CD4-positive, alpha-beta T cell (primary cell): ENCODE measurements at regions not wholly inside any gene's neighbourhood (a gene's known extent, or its start where the extent isn't known, plus 50 kb on each side); places are given as distances from the start of the nearest gene placed in this dataset.

Experiments
- ATAC-seq: fragments of 200-7000 bp; cut with Tn5 transposase; one replicate; pipeline ENCODE4 v1.10.0; 2022; ENCODE audit warnings: mild to moderate bottlenecking; ENCODE audit not compliant: poor library complexity
- CTCF ChIA-PET: fragments of 350-600 bp; sonication (Branson Sonifier 250); formaldehyde crosslinking; loops from one replicate; lab custom pipeline; 2021; ENCODE audit warnings: antibody characterized with exemption, inconsistent platforms; lab: Charles Lee
- POLR2A ChIA-PET: fragments of 350-600 bp; sonication (Branson Sonifier 250); formaldehyde crosslinking; loops from one replicate; lab custom pipeline; 2021; ENCODE audit warnings: antibody characterized with exemption, inconsistent platforms; lab: Charles Lee
- DNase-seq, 14 experiments: peaks; one replicate each; pipeline ENCODE4 v3.0.0-alpha.2; 2013 to 2020; ENCODE audit warnings: mixed read lengths in 2 of 14
- H3K27ac ChIP-seq, 2 donors: one replicate each; pipeline versions ENCODE4 v1.5.1 to v1.7.0; 2013; ENCODE audit warnings: low read length in 2 of 2, low read depth in 1 of 2, mild to moderate bottlenecking in 1 of 2
- H3K27me3 ChIP-seq, 2 experiments: 1 replicate in 1 of 2; 2 replicates in 1 of 2; pipeline versions ENCODE4 v1.6.1 to v1.7.0; 2013; ENCODE audit warnings: low read length in 2 of 2, control low read depth in 1 of 2, mild to moderate bottlenecking in 1 of 2, moderate library complexity in 1 of 2; ENCODE audit not compliant: insufficient read depth in 2 of 2, control insufficient read depth in 1 of 2
- H3K36me3 ChIP-seq: one replicate; pipeline ENCODE4 v1.6.1; 2013; ENCODE audit warnings: low read length, control low read depth; ENCODE audit not compliant: insufficient read depth
- H3K4me1 ChIP-seq: one replicate; pipeline ENCODE4 v1.6.1; 2013; ENCODE audit warnings: low read length, control low read depth; ENCODE audit not compliant: insufficient read depth
- H3K4me3 ChIP-seq: one replicate; pipeline ENCODE4 v1.5.1; 2013; ENCODE audit warnings: mild to moderate bottlenecking, low read length, moderate library complexity
- H3K9me3 ChIP-seq, 2 experiments: 1 replicate in 1 of 2; 2 replicates in 1 of 2; pipeline versions ENCODE4 v1.6.1 to v1.7.0; 2013; ENCODE audit warnings: low read length in 2 of 2, mild to moderate bottlenecking in 2 of 2, control low read depth in 1 of 2, moderate library complexity in 1 of 2; ENCODE audit not compliant: control insufficient read depth in 1 of 2, insufficient read depth in 1 of 2
- H3K27ac Mint-ChIP-seq: one replicate; pipeline ENCODE4 v1.8.0; 2020; ENCODE audit warnings: mixed read lengths
- H3K27me3 Mint-ChIP-seq: one replicate; pipeline ENCODE4 v1.8.0; 2021; ENCODE audit warnings: mixed read lengths
- H3K36me3 Mint-ChIP-seq: one replicate; pipeline ENCODE4 v1.8.0; 2021; ENCODE audit warnings: low read depth, mixed read lengths
- H3K4me1 Mint-ChIP-seq: one replicate; pipeline ENCODE4 v1.8.0; 2021; ENCODE audit warnings: low read depth, mixed read lengths
- H3K4me3 Mint-ChIP-seq: one replicate; pipeline ENCODE4 v1.8.0; 2020; ENCODE audit warnings: mild to moderate bottlenecking, mixed read lengths
- H3K9me3 Mint-ChIP-seq: one replicate; pipeline ENCODE4 v1.8.0; 2020; ENCODE audit warnings: mixed read lengths
- CTCF ChIP-seq: fragments of 200-600 bp; IDR thresholded peaks from one replicate; pipeline ENCODE4 v1.8.0; 2022; ENCODE audit warnings: antibody characterized with exemption, mild to moderate bottlenecking
- intact Hi-C, 2 experiments: fragments of 100-400 bp; cut with DNase I in 1 of 2; cut with micrococcal nuclease in 1 of 2; formaldehyde crosslinking; loops; one replicate each; pipeline versions ENCODE4 v1.15.1 to v1.9.0; 2023 to 2025; cut with DNase I, micrococcal nuclease

GRCh38 chr2:163353551-163353950 is 382.3 kb downstream of the FIGN start:
- Histone ChIP-seq H3K4me3 (no peak overlapping the region), H3K36me3 (no peaks in the 10 kb centered on the region), H3K27ac (no peak overlapping the region), H3K9me3 (peaks cover 0 to under 1% of the 10 kb centered on the region in 2 experiments), H3K27me3 (no peaks in the 10 kb centered on the region), H3K4me1 (no peaks in the 10 kb centered on the region)
- no peak overlapping the region for H3K27ac Mint-ChIP-seq
- no peaks in the 10 kb centered on the region for H3K9me3 Mint-ChIP-seq
- H3K36me3 Mint-ChIP-seq, result no peaks in the 10 kb centered on the region
- no peak for DNase-seq
- no peaks in the 10 kb centered on the region for H3K4me1 Mint-ChIP-seq
- H3K27me3 Mint-ChIP-seq, result peaks cover 4% of the 10 kb centered on the region
- ChIA-PET CTCF (no interaction called here), POLR2A (no interaction called here)
- no peak overlapping the region for H3K4me3 Mint-ChIP-seq
- intact Hi-C loops, result no loop called here
- no peak for TF ChIP-seq CTCF
- no peak for ATAC-seq

GRCh38 chr2:163351966-163352365 is 383.8 kb downstream of the FIGN start:
- Mint-ChIP-seq H3K27ac (no peak overlapping the region), H3K4me3 (no peak overlapping the region), H3K27me3 (peaks cover 4% of the 10 kb centered on the region), H3K4me1 (no peaks in the 10 kb centered on the region), H3K36me3 (no peaks in the 10 kb centered on the region), H3K9me3 (no peaks in the 10 kb centered on the region)
- TF ChIP-seq CTCF, result no peak
- Histone ChIP-seq H3K27me3 (no peaks in the 10 kb centered on the region), H3K9me3 (peaks cover 0 to 8% of the 10 kb centered on the region in 2 experiments), H3K27ac (no peak overlapping the region), H3K4me3 (no peak overlapping the region), H3K4me1 (no peaks in the 10 kb centered on the region), H3K36me3 (no peaks in the 10 kb centered on the region)
- DNase-seq, result no peak
- intact Hi-C loops, result no loop called here
- no peak for ATAC-seq
- POLR2A ChIA-PET, result no interaction called here
- CTCF ChIA-PET, result no interaction called here

- Histone ChIP-seq H3K36me3 (no peaks in the 10 kb centered on the region), H3K27me3 (no peaks in the 10 kb centered on the region), H3K4me3 (no peak overlapping the region), H3K9me3 (peaks cover 0 to 8% of the 10 kb centered on the region in 2 experiments), H3K27ac (no peak overlapping the region), H3K4me1 (no peaks in the 10 kb centered on the region)
- POLR2A ChIA-PET, result no interaction called here
- H3K36me3 Mint-ChIP-seq, result no peaks in the 10 kb centered on the region
- CTCF ChIA-PET, result no interaction called here
- H3K4me3 Mint-ChIP-seq, result no peak overlapping the region
- ATAC-seq (no peak), DNase-seq (no peak)
- TF ChIP-seq CTCF, result no peak
- H3K27ac Mint-ChIP-seq, result no peak overlapping the region
- H3K4me1 Mint-ChIP-seq, result no peaks in the 10 kb centered on the region
- H3K9me3 Mint-ChIP-seq, result no peaks in the 10 kb centered on the region
- peaks cover 4% of the 10 kb centered on the region for H3K27me3 Mint-ChIP-seq
- intact Hi-C loops, result no loop called here
Observed at GRCh38 chr2:163351143-163351542, 384.7 kb downstream of the FIGN start.
